ENCODE measurements at regions not wholly inside any gene's neighbourhood (a gene's known extent, or its start where the extent isn't known, plus 50 kb on each side); places are given as distances from the start of the nearest gene placed in this dataset.

DNA sequence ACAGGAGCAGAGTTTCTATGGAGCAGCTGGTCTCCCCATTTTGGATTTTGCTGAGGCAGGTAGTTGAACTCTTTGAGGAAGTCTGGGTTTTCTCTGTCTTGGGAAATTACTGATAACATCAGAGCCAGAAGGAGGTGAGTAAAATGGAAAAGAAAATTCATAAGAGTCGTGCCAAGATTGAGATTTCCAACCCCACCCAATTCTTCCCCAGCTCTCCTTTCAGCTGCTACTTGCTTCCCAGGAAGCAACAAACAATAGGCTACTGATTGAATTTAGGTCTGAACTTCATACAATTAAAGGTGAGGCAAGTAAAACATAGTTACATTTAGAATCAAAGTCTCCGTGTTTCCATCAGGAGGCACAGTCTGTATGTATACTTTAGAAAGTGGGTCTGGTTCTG is 54.6 kb upstream of the EOLA2 start:
- Histone ChIP-seq H3K18ac (ENCODE audit: low read depth in 1 of 2, low read length in 2 of 2) (no peak overlapping the region), H3K23ac (ENCODE audit: low read length in 2 of 2) (no peak overlapping the region), H3K4me2 (ENCODE audit: low read length, poor library complexity, severe bottlenecking) (no peak overlapping the region), H3K27me3 (ENCODE audit: control insufficient read depth in 1 of 2, insufficient read depth in 1 of 2, low read length in 2 of 2) (peaks cover 0 to 10% of the 10 kb centered on the region in 2 experiments), H2AK5ac (ENCODE audit: low read length, severe bottlenecking) (no peak overlapping the region), H3K4me1 (ENCODE audit: control insufficient read depth, insufficient read depth, low read depth, low read length) (no peaks in the 10 kb centered on the region), H3K36me3 (ENCODE audit: control insufficient read depth in 1 of 2, insufficient read depth in 2 of 2, low read depth in 1 of 2, low read length in 2 of 2) (peaks cover 0 to 7% of the 10 kb centered on the region in 2 experiments), H3K14ac (ENCODE audit: low read length in 2 of 2) (no peak overlapping the region), H4K8ac (ENCODE audit: low read length) (no peak overlapping the region), H2BK5ac (ENCODE audit: low read depth, low read length, poor library complexity, severe bottlenecking) (no peak overlapping the region), H3K4ac (ENCODE audit: low read depth in 1 of 2, low read length in 2 of 2) (no peak overlapping the region), H2AFZ (ENCODE audit: low read depth, low read length) (no peak overlapping the region), H3K27ac (ENCODE audit: low read length, poor library complexity, severe bottlenecking) (no peak overlapping the region), H2BK15ac (ENCODE audit: low read depth, poor library complexity, severe bottlenecking) (no peak overlapping the region), H2BK12ac (ENCODE audit: low read length in 2 of 2) (no peak overlapping the region), H3K79me1 (replicated peaks; ENCODE audit: low read length, poor library complexity, severe bottlenecking) (no peaks in the 10 kb centered on the region), H4K91ac (ENCODE audit: low read length) (no peak overlapping the region), H3K9ac (ENCODE audit: low read length) (no peak overlapping the region), H3K9me3 (ENCODE audit: control insufficient read depth, low read length) (peaks cover 5% of the 10 kb centered on the region), H3K4me3 (ENCODE audit: insufficient read depth in 1 of 2, low read depth in 1 of 2, low read length in 2 of 2) (no peak overlapping the region), H2BK120ac (ENCODE audit: low read depth, low read length) (no peak overlapping the region)
- DNase-seq, result no peak
- no CpG with 5 or more reads among the region's 2 CpGs for WGBS

DNA sequence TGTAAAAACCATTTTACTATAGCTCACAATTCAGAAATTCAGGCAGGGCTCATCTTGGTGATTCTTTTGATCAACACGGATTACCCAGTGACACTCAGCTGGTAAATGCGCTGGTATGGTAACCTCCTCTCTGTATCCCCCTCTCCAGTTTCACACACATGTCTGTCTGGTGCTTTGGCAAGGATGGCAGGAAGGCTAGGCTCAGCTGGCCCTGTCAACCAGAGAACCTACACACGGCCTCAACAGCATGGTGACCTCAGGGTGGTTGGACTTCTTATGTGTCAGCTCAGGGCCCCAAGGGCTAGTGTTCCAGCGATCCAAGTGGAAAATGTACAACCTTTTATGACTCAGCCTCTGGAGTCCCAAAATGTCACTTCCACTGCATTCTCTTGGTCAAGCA is 55.7 kb upstream of the EOLA2 start:
- Histone ChIP-seq H2BK5ac (ENCODE audit: low read depth, low read length, poor library complexity, severe bottlenecking) (no peak overlapping the region), H3K27ac (ENCODE audit: low read length, poor library complexity, severe bottlenecking) (no peak overlapping the region), H3K79me1 (replicated peaks; ENCODE audit: low read length, poor library complexity, severe bottlenecking) (no peaks in the 10 kb centered on the region), H3K4me3 (ENCODE audit: insufficient read depth in 1 of 2, low read depth in 1 of 2, low read length in 2 of 2) (no peak overlapping the region), H3K4me1 (ENCODE audit: control insufficient read depth, insufficient read depth, low read depth, low read length) (no peaks in the 10 kb centered on the region), H2BK12ac (ENCODE audit: low read length in 2 of 2) (no peak overlapping the region), H3K9ac (ENCODE audit: low read length) (no peak overlapping the region), H3K4me2 (ENCODE audit: low read length, poor library complexity, severe bottlenecking) (no peak overlapping the region), H2BK15ac (ENCODE audit: low read depth, poor library complexity, severe bottlenecking) (no peak overlapping the region), H4K8ac (ENCODE audit: low read length) (no peak overlapping the region), H2AFZ (ENCODE audit: low read depth, low read length) (no peak overlapping the region), H3K36me3 (ENCODE audit: control insufficient read depth in 1 of 2, insufficient read depth in 2 of 2, low read depth in 1 of 2, low read length in 2 of 2) (peaks cover 0 to 11% of the 10 kb centered on the region in 2 experiments), H3K27me3 (ENCODE audit: control insufficient read depth in 1 of 2, insufficient read depth in 1 of 2, low read length in 2 of 2) (peaks cover 0 to 10% of the 10 kb centered on the region in 2 experiments), H3K18ac (ENCODE audit: low read depth in 1 of 2, low read length in 2 of 2) (no peak overlapping the region), H3K9me3 (ENCODE audit: control insufficient read depth, low read length) (peaks cover 7% of the 10 kb centered on the region), H2AK5ac (ENCODE audit: low read length, severe bottlenecking) (no peak overlapping the region), H2BK120ac (ENCODE audit: low read depth, low read length) (no peak overlapping the region), H3K4ac (ENCODE audit: low read depth in 1 of 2, low read length in 2 of 2) (no peak overlapping the region), H3K23ac (ENCODE audit: low read length in 2 of 2) (no peak overlapping the region), H4K91ac (ENCODE audit: low read length) (no peak overlapping the region), H3K14ac (ENCODE audit: low read length in 2 of 2) (no peak overlapping the region)
- 83% methylated on average over 4 of the region's 4 CpGs for WGBS
- DNase-seq, result no peak

DNA sequence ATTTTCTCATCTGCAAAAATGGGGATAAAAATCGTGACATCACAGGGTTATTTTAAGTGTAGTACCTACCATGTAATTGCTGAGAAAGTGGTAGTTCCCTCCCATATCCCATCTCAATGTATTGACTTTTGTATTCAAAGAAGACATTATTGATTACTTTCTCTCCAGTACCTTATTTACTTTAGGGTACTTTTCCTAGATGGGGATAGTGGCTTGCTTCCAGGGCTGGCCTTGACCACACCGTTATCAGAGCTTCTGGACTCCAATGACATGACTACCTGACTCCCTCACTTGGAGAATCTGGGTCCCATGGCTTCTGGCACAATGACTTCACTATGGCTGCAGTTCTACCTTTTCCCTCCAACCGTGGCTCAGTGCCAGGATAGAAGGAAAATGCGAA is 58.2 kb upstream of the EOLA2 start:
- Histone ChIP-seq H3K79me1 (replicated peaks; ENCODE audit: low read length, poor library complexity, severe bottlenecking) (no peaks in the 10 kb centered on the region), H3K9me3 (ENCODE audit: control insufficient read depth, low read length) (peaks cover 7% of the 10 kb centered on the region), H3K27me3 (ENCODE audit: control insufficient read depth in 1 of 2, insufficient read depth in 1 of 2, low read length in 2 of 2) (peaks cover 0 to 6% of the 10 kb centered on the region in 2 experiments), H2BK15ac (ENCODE audit: low read depth, poor library complexity, severe bottlenecking) (no peak overlapping the region), H3K18ac (ENCODE audit: low read depth in 1 of 2, low read length in 2 of 2) (no peak overlapping the region), H4K91ac (ENCODE audit: low read length) (no peak overlapping the region), H3K23ac (ENCODE audit: low read length in 2 of 2) (no peak overlapping the region), H2BK120ac (ENCODE audit: low read depth, low read length) (no peak overlapping the region), H2AK5ac (ENCODE audit: low read length, severe bottlenecking) (no peak overlapping the region), H2BK12ac (ENCODE audit: low read length in 2 of 2) (no peak overlapping the region), H3K4me2 (ENCODE audit: low read length, poor library complexity, severe bottlenecking) (no peak overlapping the region), H3K4me1 (ENCODE audit: control insufficient read depth, insufficient read depth, low read depth, low read length) (no peaks in the 10 kb centered on the region), H3K36me3 (ENCODE audit: control insufficient read depth in 1 of 2, insufficient read depth in 2 of 2, low read depth in 1 of 2, low read length in 2 of 2) (peaks cover 0 to 11% of the 10 kb centered on the region in 2 experiments), H2BK5ac (ENCODE audit: low read depth, low read length, poor library complexity, severe bottlenecking) (no peak overlapping the region), H3K27ac (ENCODE audit: low read length, poor library complexity, severe bottlenecking) (no peak overlapping the region), H3K4ac (ENCODE audit: low read depth in 1 of 2, low read length in 2 of 2) (no peak overlapping the region), H3K9ac (ENCODE audit: low read length) (no peak overlapping the region), H3K4me3 (ENCODE audit: insufficient read depth in 1 of 2, low read depth in 1 of 2, low read length in 2 of 2) (no peak overlapping the region), H2AFZ (ENCODE audit: low read depth, low read length) (no peak overlapping the region), H4K8ac (ENCODE audit: low read length) (no peak overlapping the region), H3K14ac (ENCODE audit: low read length in 2 of 2) (no peak overlapping the region)
- no peak for DNase-seq
- 67% methylated on average over 1 of the region's 4 CpGs for WGBS

DNA sequence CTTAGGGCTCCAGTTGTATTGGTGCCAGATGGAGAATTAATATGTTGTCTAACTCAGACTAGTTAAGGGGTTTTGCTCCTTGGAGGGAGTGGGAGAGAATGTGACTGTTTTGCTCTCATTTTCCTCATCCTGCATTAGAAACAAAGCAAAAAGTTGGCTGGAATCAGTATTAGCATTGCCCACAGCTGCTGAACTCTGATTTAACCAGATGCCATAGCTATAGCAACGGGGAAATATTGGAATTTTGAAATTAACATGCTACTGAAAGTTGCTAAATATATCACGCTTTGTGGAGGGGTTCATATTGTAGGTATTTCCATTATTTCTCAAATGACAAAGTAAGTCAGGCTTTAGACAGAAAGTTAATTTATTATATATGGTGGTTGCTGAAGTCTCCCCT is 66.7 kb upstream of the EOLA2 start:
- 85% methylated on average over 2 of the region's 2 CpGs for WGBS
- H3K79me1 ChIP-seq (replicated peaks; ENCODE audit: low read length, poor library complexity, severe bottlenecking), result no peaks in the 10 kb centered on the region
- H2BK5ac ChIP-seq (ENCODE audit: low read depth, low read length, poor library complexity, severe bottlenecking), result no peak overlapping the region
- no peak overlapping the region for H2AFZ ChIP-seq (ENCODE audit: low read depth, low read length)
- no peak for DNase-seq
- H3K9ac ChIP-seq (ENCODE audit: low read length), result no peak overlapping the region
- H2BK12ac ChIP-seq (ENCODE audit: low read length in 2 of 2), result no peak overlapping the region
- no peak overlapping the region for H3K4me2 ChIP-seq (ENCODE audit: low read length, poor library complexity, severe bottlenecking)
- H3K4ac ChIP-seq (ENCODE audit: low read depth in 1 of 2, low read length in 2 of 2), result no peak overlapping the region
- no peak overlapping the region for H2BK120ac ChIP-seq (ENCODE audit: low read depth, low read length)
- H3K27me3 ChIP-seq (ENCODE audit: control insufficient read depth in 1 of 2, insufficient read depth in 1 of 2, low read length in 2 of 2), result no peaks in the 10 kb centered on the region
- H2AK5ac ChIP-seq (ENCODE audit: low read length, severe bottlenecking), result no peak overlapping the region
- H3K4me3 ChIP-seq (ENCODE audit: insufficient read depth in 1 of 2, low read depth in 1 of 2, low read length in 2 of 2), result no peak overlapping the region
- no peak overlapping the region for H4K91ac ChIP-seq (ENCODE audit: low read length)
- no peak overlapping the region for H3K27ac ChIP-seq (ENCODE audit: low read length, poor library complexity, severe bottlenecking)
- no peaks in the 10 kb centered on the region for H3K9me3 ChIP-seq (ENCODE audit: control insufficient read depth, low read length)
- no peak overlapping the region for H3K23ac ChIP-seq (ENCODE audit: low read length in 2 of 2)
- H3K4me1 ChIP-seq (ENCODE audit: control insufficient read depth, insufficient read depth, low read depth, low read length), result no peaks in the 10 kb centered on the region
- no peak overlapping the region for H4K8ac ChIP-seq (ENCODE audit: low read length)
- no peaks in the 10 kb centered on the region for H3K36me3 ChIP-seq (ENCODE audit: control insufficient read depth in 1 of 2, insufficient read depth in 2 of 2, low read depth in 1 of 2, low read length in 2 of 2)
- H3K14ac ChIP-seq (ENCODE audit: low read length in 2 of 2), result no peak overlapping the region
- H2BK15ac ChIP-seq (ENCODE audit: low read depth, poor library complexity, severe bottlenecking), result no peak overlapping the region
- no peak overlapping the region for H3K18ac ChIP-seq (ENCODE audit: low read depth in 1 of 2, low read length in 2 of 2)
